Erythroblast (primary cell): ENCODE measurements at regions not wholly inside any gene's neighbourhood (a gene's known extent, or its start where the extent isn't known, plus 50 kb on each side); places are given as distances from the start of the nearest gene placed in this dataset.
"Not testable (repeated sequence)": the region's sequence is repeated elsewhere in the genome, so short reads cannot be mapped to it uniquely, and the experiment has no call there.

ENCODE experiments used
- GATA1 ChIP-seq: IDR thresholded peaks from 2 replicates; pipeline ENCODE4 v1.6.1; 2011; ENCODE audit warnings: low read depth, mild to moderate bottlenecking, control low read depth, low read length, moderate library complexity
- POLR2A ChIP-seq: IDR thresholded peaks from 2 replicates; pipeline ENCODE4 v1.6.1; 2011; ENCODE audit warnings: mild to moderate bottlenecking, low read length

DNA sequence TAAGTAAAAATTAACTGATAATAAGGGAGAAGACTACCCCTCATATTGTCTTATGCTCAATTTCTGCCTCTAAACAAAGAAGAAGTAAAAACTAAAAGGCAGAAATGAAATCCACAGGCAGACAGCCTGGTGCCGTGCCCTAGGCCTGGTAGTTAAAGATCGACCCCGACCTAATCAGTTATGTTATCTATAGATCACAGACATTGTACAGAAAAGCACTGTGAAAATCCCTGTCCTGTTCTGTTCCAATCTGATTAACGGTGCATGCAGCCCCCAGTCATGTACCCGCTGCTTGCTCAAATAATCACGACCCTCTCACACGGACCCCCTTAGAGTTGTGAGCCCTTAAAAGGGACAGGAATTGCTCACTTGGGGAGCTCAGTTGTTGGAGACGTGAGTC is 465.9 kb downstream of the TRAM1L1 start:
- TF ChIP-seq POLR2A, GATA1: not testable (repeated sequence)
